Astrocyte of the cerebellum (primary cell): ENCODE measurements at regions not wholly inside any gene's neighbourhood (a gene's known extent, or its start where the extent isn't known, plus 50 kb on each side); places are given as distances from the start of the nearest gene placed in this dataset.

Experiments used
- DNase-seq: peaks from one replicate; pipeline ENCODE4 v3.0.0-alpha.2; 2011; ENCODE audit warnings: low read depth
- H3K4me3 ChIP-seq: 2 replicates; pipeline ENCODE4 v1.5.1; 2011; ENCODE audit warnings: mild to moderate bottlenecking, low read depth, low read length, moderate library complexity
- in situ Hi-C: cut with HindIII; loops from 2 replicates; pipeline ENCODE4 v1.10.0; 2017; ENCODE audit warnings: low sequenced_read_pairs
- TF ChIP-seq, protein P1 (sequence below): IDR thresholded peaks from 2 replicates; pipeline ENCODE4 v1.5.1; 2012; ENCODE audit warnings: low read length, low read depth, moderate library complexity, mild to moderate bottlenecking; ENCODE audit errors: missing control alignments

DNA sequence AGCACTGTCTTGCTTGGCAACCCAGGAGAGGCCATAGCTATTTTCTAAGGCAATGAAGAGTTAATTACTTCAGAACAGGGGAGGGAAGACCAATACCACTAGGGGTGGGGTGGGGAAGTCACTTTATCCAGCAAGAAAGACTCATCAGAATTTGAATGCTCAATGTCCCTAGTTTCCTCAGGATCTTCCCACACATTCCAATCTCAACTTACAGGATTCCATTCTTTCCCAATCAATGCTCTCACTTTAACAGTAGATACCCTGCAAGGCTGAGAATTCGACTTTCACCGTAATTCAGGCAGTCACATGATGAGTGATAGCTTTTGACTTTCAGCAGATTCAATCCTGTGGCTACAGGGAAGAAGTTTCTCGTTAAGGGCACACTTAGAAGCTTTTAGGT is 526.6 kb upstream of the SEL1L start:
- TF ChIP-seq, protein P1, sequence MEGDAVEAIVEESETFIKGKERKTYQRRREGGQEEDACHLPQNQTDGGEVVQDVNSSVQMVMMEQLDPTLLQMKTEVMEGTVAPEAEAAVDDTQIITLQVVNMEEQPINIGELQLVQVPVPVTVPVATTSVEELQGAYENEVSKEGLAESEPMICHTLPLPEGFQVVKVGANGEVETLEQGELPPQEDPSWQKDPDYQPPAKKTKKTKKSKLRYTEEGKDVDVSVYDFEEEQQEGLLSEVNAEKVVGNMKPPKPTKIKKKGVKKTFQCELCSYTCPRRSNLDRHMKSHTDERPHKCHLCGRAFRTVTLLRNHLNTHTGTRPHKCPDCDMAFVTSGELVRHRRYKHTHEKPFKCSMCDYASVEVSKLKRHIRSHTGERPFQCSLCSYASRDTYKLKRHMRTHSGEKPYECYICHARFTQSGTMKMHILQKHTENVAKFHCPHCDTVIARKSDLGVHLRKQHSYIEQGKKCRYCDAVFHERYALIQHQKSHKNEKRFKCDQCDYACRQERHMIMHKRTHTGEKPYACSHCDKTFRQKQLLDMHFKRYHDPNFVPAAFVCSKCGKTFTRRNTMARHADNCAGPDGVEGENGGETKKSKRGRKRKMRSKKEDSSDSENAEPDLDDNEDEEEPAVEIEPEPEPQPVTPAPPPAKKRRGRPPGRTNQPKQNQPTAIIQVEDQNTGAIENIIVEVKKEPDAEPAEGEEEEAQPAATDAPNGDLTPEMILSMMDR, result no peak
- H3K4me3 ChIP-seq, result no peak overlapping the region
- DNase-seq, result no peak
- in situ Hi-C loops, result no loop called here

DNA sequence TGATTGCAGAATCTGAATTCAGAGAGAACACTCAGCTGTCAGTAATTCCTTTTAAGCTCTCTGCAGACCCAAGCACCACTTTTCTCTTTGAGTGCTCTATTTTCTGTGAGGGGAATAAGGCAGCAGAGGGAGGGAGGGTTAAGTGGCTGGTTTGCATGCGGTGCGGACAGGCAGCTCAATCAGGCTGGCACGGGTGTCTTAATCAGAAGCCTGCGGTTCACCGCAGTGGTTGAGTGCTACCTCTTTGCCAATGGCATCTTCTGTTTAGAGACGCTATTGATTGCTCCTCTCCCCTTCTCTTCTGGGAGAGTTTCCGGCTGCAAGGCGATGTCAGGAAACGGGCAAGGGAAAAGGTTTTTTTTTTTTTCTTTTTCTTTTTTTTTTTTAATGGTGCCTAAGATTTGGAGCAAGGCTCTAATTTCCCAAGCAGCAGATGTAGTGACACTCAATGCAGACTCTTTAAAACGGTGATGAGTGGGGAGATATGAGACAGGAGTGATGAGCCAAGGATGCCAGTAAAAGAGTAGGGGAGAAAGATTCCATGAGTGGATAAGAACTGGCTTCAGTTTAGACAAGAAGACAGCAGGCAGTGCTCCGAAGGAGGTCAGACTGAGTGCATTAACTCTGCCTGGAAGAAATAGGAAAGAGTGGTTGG is 533.7 kb upstream of the SEL1L start:
- in situ Hi-C loops, result no loop called here

DNA sequence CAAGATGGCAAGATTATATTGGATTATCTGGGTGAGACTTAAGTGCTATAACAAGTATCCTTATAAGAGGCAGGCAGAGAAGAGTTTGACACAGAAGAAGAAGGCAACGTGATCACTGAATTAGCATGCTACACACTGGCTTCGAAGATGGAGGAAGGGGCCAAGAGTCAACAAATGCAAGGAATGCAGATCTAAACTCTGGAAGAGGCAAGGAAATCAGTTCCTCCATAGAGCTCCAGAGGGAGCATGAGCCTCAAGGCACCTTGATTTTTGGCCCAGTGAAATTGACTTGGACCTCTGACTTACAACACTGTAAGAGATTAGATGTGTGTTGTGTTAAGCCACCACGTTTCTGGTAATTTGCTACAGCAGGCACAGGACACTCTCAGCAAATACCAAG is 536.4 kb upstream of the SEL1L start:
- in situ Hi-C loops, result no loop called here
- TF ChIP-seq, protein P1, result no peak
- DNase-seq, result no peak
- H3K4me3 ChIP-seq, result no peak overlapping the region

More for the DNA sequence above, 533.7 kb upstream of the SEL1L start:
- no peak for DNase-seq
- TF ChIP-seq, protein P1, result no peak
- H3K4me3 ChIP-seq, result no peak overlapping the region

DNA sequence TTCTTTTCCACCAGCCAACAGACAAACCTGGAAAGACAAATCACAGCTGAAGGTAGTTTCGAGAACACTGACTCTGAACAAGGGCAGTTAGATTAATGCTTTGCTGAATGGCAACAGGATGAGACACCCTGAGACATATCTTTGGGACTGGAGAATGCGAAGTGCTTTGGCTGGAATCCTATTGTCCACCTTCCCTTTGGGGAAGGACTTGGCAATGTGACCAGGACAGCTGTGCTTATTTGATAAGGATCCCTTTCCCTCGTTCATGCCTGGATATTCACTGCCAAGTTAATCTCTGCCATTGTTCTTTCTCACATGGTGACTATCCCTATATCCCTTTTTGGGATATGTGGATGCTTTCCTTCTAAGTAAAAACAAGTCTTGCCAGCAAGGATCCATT is 537.1 kb upstream of the SEL1L start:
- H3K4me3 ChIP-seq, result no peak overlapping the region
- no peak for DNase-seq
- in situ Hi-C loops, result no loop called here
- TF ChIP-seq, protein P1, result no peak

DNA sequence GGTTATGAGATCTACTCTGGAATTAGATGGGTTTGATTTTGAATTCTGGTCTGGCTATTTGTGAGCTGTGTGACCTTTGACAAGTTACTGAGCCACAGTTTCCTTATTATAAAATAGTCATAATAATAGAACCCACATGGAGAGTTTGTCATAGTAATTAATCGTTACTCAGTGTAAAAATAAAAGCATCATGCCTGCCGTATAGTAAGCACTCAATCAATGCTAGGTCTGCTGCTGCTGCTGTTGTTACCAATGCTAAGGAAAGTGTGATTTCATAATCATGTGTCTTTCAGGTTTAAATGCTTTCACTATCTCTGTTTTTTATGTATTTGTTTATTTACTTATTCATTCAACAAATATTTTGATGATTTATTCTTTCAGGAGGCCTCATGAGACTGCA is 539.9 kb upstream of the SEL1L start:
- in situ Hi-C loops, result no loop called here
- DNase-seq, result no peak
- no peak overlapping the region for H3K4me3 ChIP-seq
- TF ChIP-seq, protein P1, result no peak

GRCh38 chr14:82075566-82075965 is 541.9 kb upstream of the SEL1L start:
- TF ChIP-seq, protein P1, result no peak
- no peak overlapping the region for H3K4me3 ChIP-seq
- in situ Hi-C loops, result no loop called here
- no peak for DNase-seq
